ENCODE measurements at regions not wholly inside any gene's neighbourhood (a gene's known extent, or its start where the extent isn't known, plus 50 kb on each side); places are given as distances from the start of the nearest gene placed in this dataset.
"Not testable (repeated sequence)": the region's sequence is repeated elsewhere in the genome, so short reads cannot be mapped to it uniquely, and the experiment has no call there.

DNA sequence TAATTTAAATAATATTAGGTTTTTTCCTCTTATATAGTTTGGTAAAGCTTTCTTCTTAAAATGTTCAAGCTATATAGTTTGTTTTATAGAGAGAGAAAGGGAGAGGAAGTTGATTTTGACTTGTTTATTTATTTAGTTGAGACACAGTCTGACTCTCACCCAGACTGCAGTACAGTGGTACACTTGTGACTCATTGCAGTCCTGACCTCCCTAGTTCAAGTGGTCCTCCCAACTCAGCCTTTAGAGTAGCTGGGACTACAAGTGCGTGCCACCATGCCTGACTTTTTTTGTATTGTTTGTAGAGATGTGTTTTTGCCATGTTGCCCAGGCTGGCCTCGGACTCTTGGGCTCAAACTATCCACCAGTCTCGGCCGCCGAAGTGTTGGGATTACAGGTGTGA is 187.4 kb upstream of the TGIF2LY start:
- DNase-seq; H3K9me3 Mint-ChIP-seq (ENCODE audit: low read depth); POLR2A ChIA-PET; CTCF ChIA-PET; H3K36me3 Mint-ChIP-seq (ENCODE audit: low read depth); H3K4me1 Mint-ChIP-seq; ATAC-seq; H3K4me3 Mint-ChIP-seq; H3K27ac Mint-ChIP-seq; intact Hi-C loops (cut with DNase I, micrococcal nuclease); H3K27me3 Mint-ChIP-seq: not testable (repeated sequence)

DNA sequence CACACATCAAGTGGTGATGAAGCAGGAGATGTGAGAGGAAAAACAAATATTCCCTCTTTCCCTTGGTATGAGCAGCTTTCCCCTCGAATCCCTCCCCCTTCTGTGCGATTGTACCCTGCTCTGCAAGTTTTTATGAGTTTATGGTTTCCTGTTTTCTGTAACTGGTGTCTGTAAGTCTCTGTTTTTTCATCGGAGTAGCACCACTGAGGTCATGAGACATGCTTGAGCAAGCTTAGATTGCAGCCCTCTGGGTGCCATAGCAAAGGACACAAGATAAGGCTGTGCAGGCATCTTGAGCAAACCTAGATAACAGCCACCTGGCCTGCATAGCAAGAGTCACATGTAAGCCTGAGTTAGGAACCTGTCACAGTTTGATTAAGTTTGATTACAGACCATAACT is 174.6 kb upstream of the TGIF2LY start:
- intact Hi-C loops (cut with DNase I, micrococcal nuclease); DNase-seq; CTCF ChIA-PET; POLR2A ChIA-PET; ATAC-seq; H3K4me3 Mint-ChIP-seq; H3K4me1 Mint-ChIP-seq; H3K27me3 Mint-ChIP-seq; H3K36me3 Mint-ChIP-seq (ENCODE audit: low read depth); H3K9me3 Mint-ChIP-seq (ENCODE audit: low read depth); H3K27ac Mint-ChIP-seq: not testable (repeated sequence)

DNA sequence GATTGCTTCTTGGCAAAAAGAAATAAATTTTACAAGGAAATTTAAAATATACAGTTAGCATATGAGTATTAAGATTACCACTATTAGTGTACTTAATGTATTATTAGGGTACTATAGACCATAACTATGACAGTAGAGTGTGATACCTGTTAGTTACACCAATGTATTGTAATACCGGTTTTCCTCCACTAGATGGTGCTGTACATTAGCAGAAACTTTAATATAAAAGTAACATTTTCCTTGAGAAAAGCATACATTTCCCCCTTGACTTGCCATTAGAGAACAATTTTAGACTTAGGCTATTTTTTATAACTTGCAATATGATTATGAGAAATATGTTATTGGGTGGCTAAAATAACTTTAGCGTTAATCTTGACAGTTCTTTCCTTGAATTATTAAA is 173.3 kb upstream of the TGIF2LY start:
- H3K4me1 Mint-ChIP-seq; CTCF ChIA-PET; H3K9me3 Mint-ChIP-seq (ENCODE audit: low read depth); H3K27ac Mint-ChIP-seq; H3K4me3 Mint-ChIP-seq; H3K27me3 Mint-ChIP-seq; H3K36me3 Mint-ChIP-seq (ENCODE audit: low read depth); DNase-seq; POLR2A ChIA-PET; intact Hi-C loops (cut with DNase I, micrococcal nuclease); ATAC-seq: not testable (repeated sequence)

DNA sequence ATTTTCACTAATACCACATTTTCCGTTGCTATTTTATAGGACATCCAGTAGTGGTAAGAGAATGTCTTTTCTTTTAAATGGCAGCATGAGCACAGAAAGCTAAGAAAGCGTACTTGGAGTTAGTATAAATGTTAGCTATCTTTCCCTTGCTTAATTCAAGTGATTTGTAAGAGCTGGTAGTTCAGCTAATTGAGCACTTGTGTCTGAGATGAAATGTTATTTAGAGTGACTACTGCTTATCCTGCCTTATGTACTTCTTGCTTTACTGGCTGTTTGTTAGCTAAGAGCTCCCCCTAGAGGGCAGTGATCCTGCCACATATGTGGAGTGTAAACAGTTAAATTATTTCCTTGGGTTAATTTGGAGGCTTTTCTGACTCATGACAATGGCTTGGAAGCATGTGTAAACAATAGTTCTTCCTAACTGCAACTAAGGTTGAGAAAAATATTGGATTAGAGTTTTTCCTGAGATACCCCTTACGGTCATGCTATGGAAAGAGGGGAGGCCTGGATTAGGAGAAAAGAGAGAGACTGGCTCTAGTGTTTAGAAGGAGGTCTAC is 171.9 kb upstream of the TGIF2LY start:
- H3K9me3 Mint-ChIP-seq (ENCODE audit: low read depth); CTCF ChIA-PET; H3K27ac Mint-ChIP-seq; H3K27me3 Mint-ChIP-seq; H3K4me3 Mint-ChIP-seq; ATAC-seq; intact Hi-C loops (cut with DNase I, micrococcal nuclease); POLR2A ChIA-PET; H3K4me1 Mint-ChIP-seq; DNase-seq; H3K36me3 Mint-ChIP-seq (ENCODE audit: low read depth): not testable (repeated sequence)

DNA sequence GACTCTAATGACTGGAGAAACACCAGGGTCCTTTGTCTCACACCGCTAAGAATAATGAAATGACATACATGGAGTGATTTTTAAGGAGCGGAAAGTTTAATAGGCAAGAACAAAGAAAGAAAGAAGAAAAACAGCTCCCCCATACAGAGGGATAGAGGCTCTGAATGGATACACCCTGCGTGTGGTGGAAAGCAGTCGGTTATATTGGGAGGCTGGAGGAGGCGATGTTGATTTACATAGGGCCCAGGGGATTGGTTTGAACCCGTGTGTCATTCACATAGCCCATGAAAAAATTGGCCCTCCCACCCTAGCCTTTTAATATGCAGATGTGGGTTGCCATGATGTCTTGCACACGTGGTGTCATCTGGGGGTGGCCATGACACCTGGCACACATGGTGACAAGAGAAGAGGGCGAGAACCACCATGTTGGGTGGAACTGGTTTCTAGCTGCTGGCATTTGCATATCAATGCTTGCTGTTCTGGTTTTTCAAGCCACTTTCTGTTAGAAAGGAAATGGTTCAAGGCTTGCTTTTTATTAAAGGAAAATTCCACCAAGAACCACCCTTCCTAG is 168.5 kb upstream of the TGIF2LY start:
- CTCF ChIA-PET; H3K27ac Mint-ChIP-seq; H3K4me1 Mint-ChIP-seq; H3K36me3 Mint-ChIP-seq (ENCODE audit: low read depth); H3K4me3 Mint-ChIP-seq; POLR2A ChIA-PET; DNase-seq; intact Hi-C loops (cut with DNase I, micrococcal nuclease); H3K9me3 Mint-ChIP-seq (ENCODE audit: low read depth); ATAC-seq; H3K27me3 Mint-ChIP-seq: not testable (repeated sequence)

Measured in activated CD4-positive, alpha-beta T cell treated with anti-CD3 and anti-CD28 coated beads for 36 hours (primary cell).